GM18868 (cell line): ENCODE measurements at regions not wholly inside any gene's neighbourhood (a gene's known extent, or its start where the extent isn't known, plus 50 kb on each side); places are given as distances from the start of the nearest gene placed in this dataset.

Experiments used
- ATAC-seq: cut with Tn5 transposase; IDR thresholded peaks from one replicate; pipeline ENCODE4 v1.9.1; 2021; ENCODE audit warnings: mild to moderate bottlenecking, moderate library complexity; ENCODE audit not compliant: unreplicated experiment

DNA sequence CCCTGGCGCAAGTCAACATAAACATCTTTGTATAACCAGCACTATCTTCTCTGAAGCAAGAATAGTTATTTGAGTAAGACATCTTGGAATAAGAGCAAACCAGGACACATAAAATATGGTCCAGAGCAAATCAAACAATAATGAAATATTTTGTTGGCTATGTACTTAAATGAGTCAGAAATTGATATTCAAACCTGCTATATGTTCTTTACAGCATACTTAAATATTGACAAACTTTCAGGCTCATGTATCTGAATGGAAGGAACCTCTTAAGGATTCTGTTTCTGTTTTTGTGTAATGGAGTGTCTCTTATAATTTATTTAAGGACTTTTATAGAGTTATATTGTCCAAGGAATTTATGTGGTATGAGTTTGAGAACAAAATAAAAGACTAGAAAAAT lies 747.3 kb downstream of the EFNA5 start:
- no peak for ATAC-seq

DNA sequence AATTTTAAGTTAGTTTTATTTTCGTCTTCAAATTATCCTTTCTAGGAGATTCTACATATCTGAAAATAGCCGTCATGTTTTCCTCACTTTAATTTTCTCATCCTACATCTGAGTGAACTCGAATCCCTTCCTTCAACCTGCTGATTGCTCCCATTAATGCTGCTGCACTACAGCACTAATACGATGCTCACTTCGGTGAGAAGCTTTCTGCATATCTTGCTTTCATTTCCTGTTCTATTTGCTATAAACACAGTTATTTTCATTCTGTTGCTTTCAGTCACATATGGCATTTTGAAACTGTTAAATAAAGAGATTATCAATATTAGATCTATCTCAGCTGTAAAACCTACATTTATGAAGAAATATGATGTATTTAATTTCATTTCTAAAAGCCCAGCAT lies 749.2 kb downstream of the EFNA5 start:
- ATAC-seq = no peak

DNA sequence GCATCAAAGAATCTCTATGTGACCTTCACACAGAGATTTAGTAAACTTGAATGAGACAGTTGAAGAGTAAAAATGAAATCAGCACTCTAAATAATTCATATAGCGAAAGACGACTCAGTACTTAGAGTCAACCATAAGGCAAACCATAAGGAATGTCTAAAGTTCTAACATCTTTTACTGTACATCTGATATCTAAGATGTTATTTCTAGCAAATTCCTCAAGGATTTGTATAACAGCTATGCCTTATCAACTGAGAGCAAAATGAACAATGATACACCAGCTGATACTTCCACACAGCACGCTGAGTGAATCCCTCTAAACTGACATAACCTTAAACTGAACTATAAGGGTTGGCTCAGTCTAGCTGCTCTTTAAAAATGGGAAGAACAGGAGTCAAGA lies 760.3 kb downstream of the EFNA5 start:
- ATAC-seq = no peak

GRCh38 chr5:106909716-106910115 lies 761.0 kb downstream of the EFNA5 start:
- ATAC-seq = no peak

DNA sequence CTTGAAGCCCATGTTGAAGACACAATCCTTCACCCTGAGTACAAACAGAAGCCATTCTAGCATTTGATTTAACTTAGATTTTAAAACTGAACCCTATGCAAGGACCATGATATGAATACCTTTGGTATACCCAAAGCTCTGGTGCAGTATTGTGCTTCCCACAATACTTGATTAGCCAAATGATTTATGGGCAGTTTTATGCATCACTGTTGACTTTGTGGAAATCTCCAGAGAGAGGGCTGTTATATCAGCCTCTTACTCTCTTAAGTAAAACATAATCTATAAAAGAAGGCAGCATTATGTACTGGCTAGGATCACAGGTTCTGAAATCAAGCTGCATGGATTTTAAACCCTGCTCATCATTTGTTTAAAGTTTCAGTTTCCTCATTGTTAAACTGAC lies 762.8 kb downstream of the EFNA5 start:
- no peak for ATAC-seq

DNA sequence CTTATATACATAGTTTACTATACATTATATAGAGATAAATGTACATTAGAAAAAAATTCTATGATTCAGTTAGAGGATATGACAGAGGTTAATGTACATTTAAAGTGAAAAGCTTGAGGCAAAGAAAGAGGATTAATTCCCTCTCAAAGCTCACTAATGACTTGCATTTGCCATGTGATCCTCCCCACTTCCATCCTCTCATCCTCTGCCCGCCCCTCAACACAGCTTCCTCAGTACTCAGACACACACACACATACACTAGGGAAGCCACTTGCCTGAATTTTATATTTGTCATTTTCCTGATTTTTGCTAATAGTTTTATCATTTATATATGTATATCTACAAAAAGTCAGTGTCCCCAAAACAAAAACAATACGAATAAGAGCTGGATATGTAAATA lies 764.5 kb downstream of the EFNA5 start:
- no peak for ATAC-seq

- ATAC-seq = no peak
These were observed 775.8 kb downstream of the EFNA5 start for GRCh38 chr5:106894964-106895363.

DNA sequence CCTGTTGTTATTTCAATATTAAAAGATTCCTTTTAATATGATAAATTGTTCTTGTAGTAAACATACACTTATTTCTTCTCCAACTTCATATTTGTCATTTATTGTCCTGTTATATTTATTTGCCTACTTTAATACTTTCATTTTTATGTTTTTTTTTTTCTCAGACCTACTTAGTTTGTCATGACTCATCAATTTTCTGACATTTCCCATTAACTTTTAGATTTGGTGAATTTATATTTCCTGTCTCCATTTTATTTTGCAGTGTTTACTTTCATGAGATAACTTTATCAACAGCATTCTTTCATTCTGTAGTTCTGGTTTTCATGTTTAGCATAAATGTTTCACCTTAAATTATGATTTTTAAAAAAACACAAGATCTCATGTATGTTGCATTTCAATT lies 788.7 kb downstream of the EFNA5 start:
- ATAC-seq = no peak

- no peak for ATAC-seq
These were observed 790.1 kb downstream of the EFNA5 start for GRCh38 chr5:106880656-106881055.

DNA sequence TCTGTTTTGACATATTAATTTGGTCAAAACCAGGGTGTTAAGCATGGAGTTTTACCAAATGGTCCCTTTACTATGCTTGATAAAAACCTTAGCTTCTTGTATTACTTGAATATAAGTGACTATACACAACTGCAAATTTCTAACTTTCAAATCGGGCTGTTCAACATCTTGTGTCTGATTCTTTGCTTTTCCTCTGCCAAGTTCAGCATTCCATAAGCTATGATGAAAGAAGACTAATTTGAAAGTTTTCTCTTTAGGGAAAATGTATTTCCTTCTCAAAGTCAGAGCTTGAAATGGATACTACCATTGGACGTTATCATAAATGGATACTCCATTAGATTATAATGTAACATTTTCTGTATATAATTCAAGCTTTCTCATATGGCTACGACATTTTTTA lies 792.9 kb downstream of the EFNA5 start:
- ATAC-seq = no peak

GRCh38 chr5:106876665-106877194 lies 794.0 kb downstream of the EFNA5 start:
- ATAC-seq = no peak

DNA sequence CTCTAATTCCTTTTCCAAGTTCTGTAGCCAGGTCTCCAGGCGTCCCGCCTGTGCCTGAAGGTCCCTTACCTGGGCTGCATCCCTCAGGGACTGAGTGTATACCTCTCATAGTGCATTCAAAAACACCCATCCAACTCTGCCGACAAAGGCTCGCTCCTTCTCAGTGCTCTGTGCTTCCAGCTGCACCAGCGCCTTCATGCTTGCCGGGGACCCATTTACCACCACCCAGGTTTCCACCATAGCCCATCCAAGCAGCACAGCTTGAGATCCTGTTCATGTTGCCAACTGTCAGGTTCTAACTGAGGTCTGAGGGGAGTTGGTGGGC lies 794.5 kb downstream of the EFNA5 start:
- no peak for ATAC-seq

- peak; percentile 67 for ATAC-seq
These were observed 795.0 kb downstream of the EFNA5 start for GRCh38 chr5:106875591-106876297.

DNA sequence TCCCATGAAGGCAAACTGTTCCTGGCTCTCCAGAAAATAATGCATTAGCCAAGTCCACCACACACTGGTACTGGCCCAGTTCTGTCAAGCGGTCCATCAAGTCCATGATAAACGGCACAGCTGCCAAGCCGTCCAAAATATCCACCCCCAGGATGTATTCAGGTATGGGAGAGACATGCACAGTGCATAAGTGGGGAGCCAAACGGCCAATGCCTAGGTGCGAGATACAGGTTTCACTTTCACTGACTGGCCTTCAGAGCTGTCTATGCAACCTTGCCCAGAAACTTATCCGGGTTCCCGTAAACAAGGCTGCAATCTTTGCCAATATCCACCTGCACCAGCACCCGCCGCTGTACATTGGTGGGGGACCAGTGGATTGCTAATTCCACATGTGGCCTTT lies 795.8 kb downstream of the EFNA5 start:
- ATAC-seq = no peak

GRCh38 chr5:106874531-106874930 lies 796.2 kb downstream of the EFNA5 start:
- ATAC-seq = no peak

DNA sequence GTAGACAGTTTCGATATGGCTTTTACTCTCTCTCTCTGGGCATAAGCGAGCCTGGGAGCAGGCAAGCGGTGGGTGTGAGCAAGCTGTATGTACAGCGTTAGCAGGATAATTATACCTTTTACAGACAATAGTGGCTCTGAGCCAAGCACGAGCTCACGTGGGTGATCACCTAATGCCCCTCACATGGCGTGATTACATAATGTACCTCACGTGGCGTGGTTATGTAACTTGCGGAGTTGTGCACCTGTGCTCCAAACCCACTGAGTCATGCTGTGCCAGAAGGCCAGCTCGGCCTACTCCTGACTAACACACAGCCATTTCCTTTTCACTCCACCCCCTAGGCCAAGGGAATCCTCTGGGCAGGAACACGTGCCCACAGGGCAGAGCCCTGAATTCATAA lies 797.2 kb downstream of the EFNA5 start:
- no peak for ATAC-seq

DNA sequence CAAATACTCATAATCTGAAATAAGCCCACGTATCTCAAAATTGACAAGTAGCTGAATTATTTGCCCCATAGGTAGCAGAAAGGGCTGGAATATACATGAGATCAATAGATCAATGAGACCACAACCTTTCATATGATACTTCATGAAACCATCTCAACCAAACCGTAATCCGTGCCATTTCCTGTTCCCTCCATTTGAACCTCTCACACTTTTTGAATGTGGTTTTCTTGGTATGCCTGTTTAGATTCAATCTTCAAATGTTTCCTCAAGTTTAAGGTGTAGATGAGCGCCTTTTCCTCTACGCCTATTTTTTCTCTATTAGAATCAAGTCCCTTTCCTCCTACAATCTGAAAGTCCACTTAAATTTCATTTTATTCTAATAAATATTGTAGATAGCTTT lies 805.5 kb downstream of the EFNA5 start:
- no peak for ATAC-seq

- ATAC-seq = peak; percentile 54
These were observed 808.1 kb downstream of the EFNA5 start for GRCh38 chr5:106862450-106863193.

GRCh38 chr5:106860398-106861044 lies 810.2 kb downstream of the EFNA5 start:
- ATAC-seq = peak; percentile 58

GRCh38 chr5:106858616-106859015 lies 812.1 kb downstream of the EFNA5 start:
- ATAC-seq = no peak

- ATAC-seq = no peak
These were observed 815.8 kb downstream of the EFNA5 start for GRCh38 chr5:106854922-106855321.

GRCh38 chr5:106854105-106854687 lies 816.5 kb downstream of the EFNA5 start:
- ATAC-seq = no peak
